Osteocyte (in vitro differentiated cells): ENCODE measurements at regions not wholly inside any gene's neighbourhood (a gene's known extent, or its start where the extent isn't known, plus 50 kb on each side); places are given as distances from the start of the nearest gene placed in this dataset.

Experiments used
- DNase-seq: peaks from one replicate; pipeline ENCODE4 v3.0.0; 2021; ENCODE audit warnings: mixed read lengths; ENCODE audit not compliant: unreplicated experiment; ENCODE audit errors: extremely low spot score
- H3K27ac Mint-ChIP-seq: one replicate; pipeline ENCODE4 v1.8.0; 2021; ENCODE audit warnings: mild to moderate bottlenecking, mixed read lengths; ENCODE audit not compliant: unreplicated experiment
- H3K27me3 Mint-ChIP-seq: one replicate; pipeline ENCODE4 v1.8.0; 2021; ENCODE audit warnings: mixed read lengths; ENCODE audit not compliant: unreplicated experiment
- H3K36me3 Mint-ChIP-seq: one replicate; pipeline ENCODE4 v1.8.0; 2021; ENCODE audit warnings: mixed read lengths; ENCODE audit not compliant: unreplicated experiment
- H3K4me1 Mint-ChIP-seq: one replicate; pipeline ENCODE4 v1.8.0; 2021; ENCODE audit warnings: mixed read lengths; ENCODE audit not compliant: unreplicated experiment
- H3K4me3 Mint-ChIP-seq: one replicate; pipeline ENCODE4 v1.8.0; 2021; ENCODE audit warnings: mild to moderate bottlenecking, moderate library complexity, mixed read lengths; ENCODE audit not compliant: unreplicated experiment
- H3K9me3 Mint-ChIP-seq: one replicate; pipeline ENCODE4 v1.8.0; 2021; ENCODE audit warnings: mixed read lengths; ENCODE audit not compliant: unreplicated experiment
- TF ChIP-seq, protein P1 (sequence below): fragments of 200-600 bp; sonication (generic); IDR thresholded peaks from 2 replicates; pipeline ENCODE4 v1.5.0; 2021; ENCODE audit warnings: antibody characterized with exemption, mild to moderate bottlenecking, moderate library complexity

DNA sequence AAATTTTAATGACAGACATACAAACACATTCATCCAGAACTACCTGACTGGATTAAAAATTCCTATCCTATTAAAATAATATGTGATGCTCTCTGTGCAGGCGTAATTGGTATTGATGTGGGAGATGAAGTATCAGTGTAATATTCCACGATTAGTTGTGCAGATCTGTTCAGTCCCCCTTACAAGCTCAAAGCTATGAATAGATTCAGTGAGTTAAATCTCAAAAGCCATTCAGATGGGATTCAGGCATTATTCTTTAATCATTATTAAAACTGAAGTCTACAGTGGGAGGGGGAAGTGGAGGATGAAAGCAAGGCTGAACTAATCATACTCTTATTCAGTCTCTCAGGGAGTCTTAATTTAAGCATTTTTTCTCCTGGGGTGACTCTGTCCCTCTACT lies 855.8 kb downstream of the EFNA5 start:
- no peak overlapping the region for H3K4me3 Mint-ChIP-seq
- TF ChIP-seq, protein P1, sequence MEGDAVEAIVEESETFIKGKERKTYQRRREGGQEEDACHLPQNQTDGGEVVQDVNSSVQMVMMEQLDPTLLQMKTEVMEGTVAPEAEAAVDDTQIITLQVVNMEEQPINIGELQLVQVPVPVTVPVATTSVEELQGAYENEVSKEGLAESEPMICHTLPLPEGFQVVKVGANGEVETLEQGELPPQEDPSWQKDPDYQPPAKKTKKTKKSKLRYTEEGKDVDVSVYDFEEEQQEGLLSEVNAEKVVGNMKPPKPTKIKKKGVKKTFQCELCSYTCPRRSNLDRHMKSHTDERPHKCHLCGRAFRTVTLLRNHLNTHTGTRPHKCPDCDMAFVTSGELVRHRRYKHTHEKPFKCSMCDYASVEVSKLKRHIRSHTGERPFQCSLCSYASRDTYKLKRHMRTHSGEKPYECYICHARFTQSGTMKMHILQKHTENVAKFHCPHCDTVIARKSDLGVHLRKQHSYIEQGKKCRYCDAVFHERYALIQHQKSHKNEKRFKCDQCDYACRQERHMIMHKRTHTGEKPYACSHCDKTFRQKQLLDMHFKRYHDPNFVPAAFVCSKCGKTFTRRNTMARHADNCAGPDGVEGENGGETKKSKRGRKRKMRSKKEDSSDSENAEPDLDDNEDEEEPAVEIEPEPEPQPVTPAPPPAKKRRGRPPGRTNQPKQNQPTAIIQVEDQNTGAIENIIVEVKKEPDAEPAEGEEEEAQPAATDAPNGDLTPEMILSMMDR: no peak
- H3K27me3 Mint-ChIP-seq: no peaks in the 10 kb centered on the region
- no peak overlapping the region for H3K27ac Mint-ChIP-seq
- H3K36me3 Mint-ChIP-seq: no peaks in the 10 kb centered on the region
- peaks cover 3% of the 10 kb centered on the region for H3K9me3 Mint-ChIP-seq
- DNase-seq: no peak
- H3K4me1 Mint-ChIP-seq: peaks cover 8% of the 10 kb centered on the region

DNA sequence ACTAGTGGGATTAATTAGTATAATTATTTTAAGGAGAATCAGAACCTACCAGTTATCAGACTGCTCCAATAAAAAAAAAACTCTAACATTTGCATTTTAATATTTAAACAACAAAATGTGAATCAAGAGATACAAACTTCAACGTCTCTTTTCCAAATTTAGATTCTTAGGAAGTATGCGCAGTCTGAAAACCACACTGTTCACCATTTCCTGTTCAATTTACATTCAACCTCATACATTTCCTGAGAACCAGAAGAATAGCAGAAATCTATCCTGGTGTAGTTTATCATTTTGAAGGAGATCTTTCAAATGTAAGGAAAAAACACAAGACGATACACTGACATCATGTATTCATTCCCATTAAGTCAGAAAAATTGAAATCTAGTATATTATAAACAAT lies 869.2 kb downstream of the EFNA5 start:
- H3K27ac Mint-ChIP-seq: no peak overlapping the region
- no peaks in the 10 kb centered on the region for H3K36me3 Mint-ChIP-seq
- TF ChIP-seq, protein P1: no peak
- no peaks in the 10 kb centered on the region for H3K27me3 Mint-ChIP-seq
- no peak overlapping the region for H3K4me3 Mint-ChIP-seq
- H3K4me1 Mint-ChIP-seq: no peaks in the 10 kb centered on the region
- no peaks in the 10 kb centered on the region for H3K9me3 Mint-ChIP-seq
- no peak for DNase-seq

DNA sequence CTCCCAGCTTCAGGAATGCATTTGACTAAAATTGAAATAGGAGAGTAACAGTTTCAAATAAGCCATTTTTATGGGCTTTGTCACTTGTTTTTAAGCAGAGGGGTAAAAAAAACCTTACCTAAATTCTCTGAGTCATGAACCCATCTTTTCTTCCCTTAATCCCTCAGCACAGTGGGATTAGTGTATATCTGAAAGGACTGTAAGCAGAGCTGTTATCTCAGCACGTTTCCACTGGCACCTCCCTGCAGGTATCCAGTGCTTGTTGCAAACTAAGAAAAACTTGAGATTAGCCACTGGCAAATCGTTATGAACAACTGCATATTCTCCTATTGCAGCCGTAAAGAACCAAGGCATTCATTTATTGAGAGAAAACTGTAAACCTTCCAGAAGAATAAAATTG lies 872.7 kb downstream of the EFNA5 start:
- TF ChIP-seq, protein P1: no peak
- no peak overlapping the region for H3K27ac Mint-ChIP-seq
- no peaks in the 10 kb centered on the region for H3K9me3 Mint-ChIP-seq
- no peak overlapping the region for H3K4me3 Mint-ChIP-seq
- no peaks in the 10 kb centered on the region for H3K27me3 Mint-ChIP-seq
- no peak for DNase-seq
- no peaks in the 10 kb centered on the region for H3K36me3 Mint-ChIP-seq
- H3K4me1 Mint-ChIP-seq: no peaks in the 10 kb centered on the region

DNA sequence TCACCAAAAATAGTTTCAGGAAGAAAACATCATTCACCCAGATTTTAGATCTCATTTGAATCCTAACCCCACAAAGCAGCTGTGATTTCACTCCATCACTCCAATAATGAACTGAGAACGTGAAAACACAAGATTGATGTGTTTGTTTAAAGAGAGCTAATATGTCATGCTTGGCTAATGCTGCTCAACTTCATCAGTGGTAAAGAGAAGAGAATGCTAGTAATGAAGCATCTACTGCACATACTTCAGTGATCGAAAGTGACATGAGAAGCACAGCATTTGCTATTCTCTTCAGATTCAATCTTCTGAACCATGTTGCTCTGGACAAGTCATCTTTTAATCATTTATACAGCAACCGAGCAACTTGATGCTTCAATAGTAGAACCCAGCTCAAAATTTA lies 874.7 kb downstream of the EFNA5 start:
- H3K36me3 Mint-ChIP-seq: no peaks in the 10 kb centered on the region
- no peaks in the 10 kb centered on the region for H3K9me3 Mint-ChIP-seq
- no peak overlapping the region for H3K4me3 Mint-ChIP-seq
- no peaks in the 10 kb centered on the region for H3K4me1 Mint-ChIP-seq
- no peak for DNase-seq
- no peaks in the 10 kb centered on the region for H3K27me3 Mint-ChIP-seq
- H3K27ac Mint-ChIP-seq: no peak overlapping the region
- TF ChIP-seq, protein P1: no peak

DNA sequence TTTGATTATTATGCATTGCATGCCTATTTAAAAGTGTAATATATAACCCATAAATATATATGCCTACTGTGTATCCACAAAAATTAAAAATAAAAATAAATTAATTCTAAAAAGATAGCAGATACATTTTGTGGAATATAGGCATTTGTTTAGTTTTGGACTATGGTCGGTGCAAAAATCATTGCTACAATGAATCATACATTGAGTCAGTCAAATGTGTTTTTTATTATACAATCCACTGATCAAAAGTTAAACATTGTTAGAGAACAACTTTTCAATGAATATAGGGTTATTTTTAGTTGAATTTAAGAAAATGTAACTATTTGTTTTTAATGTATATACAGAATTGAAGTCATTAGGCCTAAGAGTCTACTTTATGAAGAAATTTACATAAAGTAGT lies 885.9 kb downstream of the EFNA5 start:
- H3K4me1 Mint-ChIP-seq: no peaks in the 10 kb centered on the region
- no peak overlapping the region for H3K4me3 Mint-ChIP-seq
- H3K36me3 Mint-ChIP-seq: peaks cover 3% of the 10 kb centered on the region
- no peak overlapping the region for H3K27ac Mint-ChIP-seq
- peaks cover 12% of the 10 kb centered on the region for H3K9me3 Mint-ChIP-seq
- no peaks in the 10 kb centered on the region for H3K27me3 Mint-ChIP-seq
- DNase-seq: no peak
- TF ChIP-seq, protein P1: no peak
